Muscle of leg (tissue), 3 donors: ENCODE measurements at regions not wholly inside any gene's neighbourhood (a gene's known extent, or its start where the extent isn't known, plus 50 kb on each side); places are given as distances from the start of the nearest gene placed in this dataset.
"Not testable (repeated sequence)": the region's sequence is repeated elsewhere in the genome, so short reads cannot be mapped to it uniquely, and the experiment has no call there.

Experiments
- DNase-seq: peaks from one replicate; pipeline ENCODE4 v3.0.0; 2013
- H3K27ac ChIP-seq: one replicate; pipeline ENCODE4 v1.5.1; 2013; ENCODE audit warnings: mild to moderate bottlenecking, low read length, control low read depth
- H3K27me3 ChIP-seq: one replicate; pipeline ENCODE4 v1.6.1; 2013; ENCODE audit warnings: low read length; ENCODE audit not compliant: control insufficient read depth, insufficient read depth
- H3K36me3 ChIP-seq: one replicate; pipeline ENCODE4 v1.6.1; 2013; ENCODE audit warnings: low read length; ENCODE audit not compliant: control insufficient read depth, insufficient read depth
- H3K4me1 ChIP-seq: one replicate; pipeline ENCODE4 v1.6.1; 2013; ENCODE audit warnings: low read length; ENCODE audit not compliant: control insufficient read depth, insufficient read depth
- H3K4me3 ChIP-seq: one replicate; pipeline ENCODE4 v1.5.1; 2013; ENCODE audit warnings: low read length, control low read depth
- H3K9me3 ChIP-seq: replicated peaks from 2 replicates; pipeline ENCODE4 v1.6.1; 2013; ENCODE audit warnings: low read depth, low read length; ENCODE audit not compliant: control insufficient read depth
- WGBS: methylation state at CpG from one replicate; pipeline ENCODE4 v1.1.5; 2013; ENCODE audit warnings: missing lambda C conversion rate; ENCODE audit not compliant: insufficient coverage; 5-methylcytosine and 5-hydroxymethylcytosine counted together

GRCh38 chr16:62294213-62294972 is 258.2 kb upstream of the CDH8 start:
- no peak overlapping the region for H3K27ac ChIP-seq
- no peaks in the 10 kb centered on the region for H3K4me1 ChIP-seq
- WGBS: 93% methylated on average over 3 of the region's 6 CpGs
- H3K27me3 ChIP-seq: no peaks in the 10 kb centered on the region
- no peaks in the 10 kb centered on the region for H3K36me3 ChIP-seq
- H3K4me3 ChIP-seq: no peak overlapping the region
- DNase-seq: no peak
- H3K9me3 ChIP-seq: no peaks in the 10 kb centered on the region

- Histone ChIP-seq H3K27ac (no peak overlapping the region), H3K4me1 (no peaks in the 10 kb centered on the region), H3K9me3 (no peaks in the 10 kb centered on the region), H3K4me3 (no peak overlapping the region), H3K36me3 (no peaks in the 10 kb centered on the region), H3K27me3 (no peaks in the 10 kb centered on the region)
- WGBS: no CpG with 5 or more reads among the region's 2 CpGs
- no peak for DNase-seq
Observed at GRCh38 chr16:62288990-62289629, 252.9 kb upstream of the CDH8 start.

- no CpG with 5 or more reads among the region's 3 CpGs for WGBS
- no peaks in the 10 kb centered on the region for H3K27me3 ChIP-seq
- H3K36me3 ChIP-seq: no peaks in the 10 kb centered on the region
- no peaks in the 10 kb centered on the region for H3K9me3 ChIP-seq
- no peaks in the 10 kb centered on the region for H3K4me1 ChIP-seq
- DNase-seq: peak; percentile 16
- H3K4me3 ChIP-seq: no peak overlapping the region
- no peak overlapping the region for H3K27ac ChIP-seq
Observed at GRCh38 chr16:62280506-62280905, 244.3 kb upstream of the CDH8 start.

- no peaks in the 10 kb centered on the region for H3K4me1 ChIP-seq
- H3K9me3 ChIP-seq: no peaks in the 10 kb centered on the region
- H3K27me3 ChIP-seq: no peaks in the 10 kb centered on the region
- no peaks in the 10 kb centered on the region for H3K36me3 ChIP-seq
- no peak overlapping the region for H3K27ac ChIP-seq
- H3K4me3 ChIP-seq: no peak overlapping the region
- WGBS: no CpG with 5 or more reads among the region's 2 CpGs
- no peak for DNase-seq
Observed at GRCh38 chr16:62277942-62278341, 241.7 kb upstream of the CDH8 start.

- Histone ChIP-seq H3K9me3 (no peaks in the 10 kb centered on the region), H3K27me3 (no peaks in the 10 kb centered on the region), H3K4me1 (no peaks in the 10 kb centered on the region), H3K27ac (no peak overlapping the region), H3K36me3 (no peaks in the 10 kb centered on the region), H3K4me3 (no peak overlapping the region)
- no CpG with 5 or more reads among the region's 7 CpGs for WGBS
- no peak for DNase-seq
Observed at GRCh38 chr16:62276637-62277036, 240.4 kb upstream of the CDH8 start.

GRCh38 chr16:62272035-62272434 is 235.8 kb upstream of the CDH8 start:
- H3K36me3 ChIP-seq: no peaks in the 10 kb centered on the region
- no peaks in the 10 kb centered on the region for H3K9me3 ChIP-seq
- no peaks in the 10 kb centered on the region for H3K4me1 ChIP-seq
- WGBS: no CpG with 5 or more reads among the region's 1 CpG
- H3K27me3 ChIP-seq: no peaks in the 10 kb centered on the region
- no peak overlapping the region for H3K4me3 ChIP-seq
- DNase-seq: no peak
- no peak overlapping the region for H3K27ac ChIP-seq

GRCh38 chr16:62261760-62262159 is 225.5 kb upstream of the CDH8 start:
- Histone ChIP-seq H3K4me3 (no peak overlapping the region), H3K27me3 (no peaks in the 10 kb centered on the region), H3K9me3 (peaks cover 4% of the 10 kb centered on the region), H3K4me1 (no peaks in the 10 kb centered on the region), H3K27ac (no peak overlapping the region), H3K36me3 (no peaks in the 10 kb centered on the region)
- no CpG with 5 or more reads among the region's 3 CpGs for WGBS
- no peak for DNase-seq

- not testable (repeated sequence) for H3K27me3 ChIP-seq, H3K9me3 ChIP-seq, H3K36me3 ChIP-seq, H3K4me1 ChIP-seq, H3K27ac ChIP-seq, DNase-seq, H3K4me3 ChIP-seq
- WGBS: 91% methylated on average over 1 of the region's 2 CpGs
Observed at GRCh38 chr16:62258931-62259435, 222.7 kb upstream of the CDH8 start.

GRCh38 chr16:62256406-62256805 is 220.2 kb upstream of the CDH8 start:
- Histone ChIP-seq H3K4me1 (no peaks in the 10 kb centered on the region), H3K9me3 (peaks cover 2% of the 10 kb centered on the region), H3K27ac (no peak overlapping the region), H3K36me3 (no peaks in the 10 kb centered on the region), H3K4me3 (no peak overlapping the region), H3K27me3 (no peaks in the 10 kb centered on the region)
- no peak for DNase-seq
- WGBS: no CpG with 5 or more reads among the region's 2 CpGs

GRCh38 chr16:62254847-62255246 is 218.6 kb upstream of the CDH8 start:
- Histone ChIP-seq H3K4me1 (no peaks in the 10 kb centered on the region), H3K9me3 (peaks cover 2% of the 10 kb centered on the region), H3K4me3 (no peak overlapping the region), H3K27ac (no peak overlapping the region), H3K27me3 (no peaks in the 10 kb centered on the region), H3K36me3 (no peaks in the 10 kb centered on the region)
- no peak for DNase-seq
